Esophagus muscularis mucosa (tissue), 4 donors: ENCODE measurements at regions not wholly inside any gene's neighbourhood (a gene's known extent, or its start where the extent isn't known, plus 50 kb on each side); places are given as distances from the start of the nearest gene placed in this dataset.

Experiments
- EP300 ChIP-seq: sonication (generic); formaldehyde crosslinking; IDR thresholded peaks from one replicate; pipeline ENCODE4 v1.6.1; 2017; ENCODE audit warnings: antibody characterized with exemption
- POLR2A ChIP-seq: fragments of 450-650 bp; IDR thresholded peaks from one replicate; pipeline ENCODE4 v1.6.1; 2017; ENCODE audit warnings: antibody characterized with exemption, moderate library complexity, mild to moderate bottlenecking, low read depth
- POLR2AphosphoS5 ChIP-seq, 2 donors: sonication (generic); formaldehyde crosslinking; IDR thresholded peaks; one replicate each; pipeline ENCODE4 v1.6.1; 2017; ENCODE audit warnings: antibody characterized with exemption in 2 of 2
- TF ChIP-seq, protein P1 (sequence below), 3 experiments: fragments of 200-600 bp in 2 of 3; fragments of 450-650 bp in 1 of 3; sonication (generic) in 2 of 3; IDR thresholded peaks; one replicate each; pipeline ENCODE4 v1.5.1; 2017 to 2019; ENCODE audit warnings: antibody characterized with exemption in 3 of 3, mild to moderate bottlenecking in 2 of 3, moderate library complexity in 1 of 3

- TF ChIP-seq, protein P1, sequence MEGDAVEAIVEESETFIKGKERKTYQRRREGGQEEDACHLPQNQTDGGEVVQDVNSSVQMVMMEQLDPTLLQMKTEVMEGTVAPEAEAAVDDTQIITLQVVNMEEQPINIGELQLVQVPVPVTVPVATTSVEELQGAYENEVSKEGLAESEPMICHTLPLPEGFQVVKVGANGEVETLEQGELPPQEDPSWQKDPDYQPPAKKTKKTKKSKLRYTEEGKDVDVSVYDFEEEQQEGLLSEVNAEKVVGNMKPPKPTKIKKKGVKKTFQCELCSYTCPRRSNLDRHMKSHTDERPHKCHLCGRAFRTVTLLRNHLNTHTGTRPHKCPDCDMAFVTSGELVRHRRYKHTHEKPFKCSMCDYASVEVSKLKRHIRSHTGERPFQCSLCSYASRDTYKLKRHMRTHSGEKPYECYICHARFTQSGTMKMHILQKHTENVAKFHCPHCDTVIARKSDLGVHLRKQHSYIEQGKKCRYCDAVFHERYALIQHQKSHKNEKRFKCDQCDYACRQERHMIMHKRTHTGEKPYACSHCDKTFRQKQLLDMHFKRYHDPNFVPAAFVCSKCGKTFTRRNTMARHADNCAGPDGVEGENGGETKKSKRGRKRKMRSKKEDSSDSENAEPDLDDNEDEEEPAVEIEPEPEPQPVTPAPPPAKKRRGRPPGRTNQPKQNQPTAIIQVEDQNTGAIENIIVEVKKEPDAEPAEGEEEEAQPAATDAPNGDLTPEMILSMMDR (IDR thresholded peaks at IDR 0.05): no peak
- no peak for TF ChIP-seq EP300
- no peak for TF ChIP-seq POLR2A
- no peak for TF ChIP-seq POLR2AphosphoS5 (IDR thresholded peaks at IDR 0.05)
Measured at GRCh38 chr2:35787302-35788031, 568.1 kb upstream of the CRIM1 start.
